Upper lobe of left lung (tissue), 6 donors: ENCODE measurements at regions not wholly inside any gene's neighbourhood (a gene's known extent, or its start where the extent isn't known, plus 50 kb on each side); places are given as distances from the start of the nearest gene placed in this dataset.

Experiments
- ATAC-seq, 2 donors: fragments of 200-7000 bp; cut with Tn5 transposase; one replicate each; pipeline ENCODE4 v1.9.1; 2022; ENCODE audit warnings: mild to moderate bottlenecking in 2 of 2, moderate library complexity in 2 of 2; ENCODE audit not compliant: low FRiP score in 2 of 2
- DNase-seq, 2 donors: peaks; one replicate each; pipeline ENCODE4 v3.0.0-alpha.2; 2019 to 2020
- H3K27ac ChIP-seq, 4 donors: fragments of 200-600 bp; sonication (generic); one replicate each; pipeline ENCODE4 v1.5.1; 2016 to 2019
- H3K27me3 ChIP-seq, 4 donors: fragments of 200-600 bp; sonication (generic); one replicate each; pipeline ENCODE4 v1.5.1; 2017 to 2019
- H3K36me3 ChIP-seq, 4 donors: fragments of 200-600 bp; sonication (generic); one replicate each; pipeline ENCODE4 v1.5.1; 2016 to 2019
- H3K4me1 ChIP-seq, 4 donors: fragments of 200-600 bp; sonication (generic); one replicate each; pipeline ENCODE4 v1.5.1; 2018 to 2019
- H3K4me3 ChIP-seq, 4 donors: fragments of 200-600 bp; sonication (generic); one replicate each; pipeline ENCODE4 v1.5.1; 2017 to 2019; ENCODE audit warnings: mild to moderate bottlenecking in 2 of 4, moderate library complexity in 1 of 4
- H3K9me3 ChIP-seq, 4 donors: fragments of 200-600 bp; sonication (generic); one replicate each; pipeline ENCODE4 v1.5.1; 2018 to 2019
- CTCF ChIP-seq, 6 experiments: fragments of 450-650 bp in 4 of 6; fragments of 200-600 bp in 2 of 6; sonication (generic) in 2 of 6; IDR thresholded peaks; one replicate each; pipeline ENCODE4 v1.5.1; 2016 to 2019; ENCODE audit warnings: antibody characterized with exemption in 6 of 6
- EP300 ChIP-seq, 4 donors: sonication (generic); formaldehyde crosslinking; IDR thresholded peaks; one replicate each; pipeline ENCODE4 v1.5.1; 2017; ENCODE audit warnings: antibody characterized with exemption in 4 of 4, control low read depth in 2 of 4
- POLR2A ChIP-seq, 4 donors: fragments of 450-650 bp; IDR thresholded peaks; one replicate each; pipeline ENCODE4 v1.5.1; 2016 to 2017; ENCODE audit warnings: antibody characterized with exemption in 4 of 4, mild to moderate bottlenecking in 2 of 4
- POLR2AphosphoS5 ChIP-seq, 2 donors: sonication (generic); formaldehyde crosslinking; IDR thresholded peaks; one replicate each; pipeline ENCODE4 v1.5.1; 2017; ENCODE audit warnings: antibody characterized with exemption in 2 of 2
- WGBS, 2 donors: methylation state at CpG; one replicate each; pipeline ENCODE4 v1.1.5; 2017 to 2018; 5-methylcytosine and 5-hydroxymethylcytosine counted together
- donor health status: DM: no; HTN: no; CAD: no; lungs with moderate emphysema.
- donor health status: DM: no; HTN: yes; CAD: no; lungs with severe emphysema.

- Histone ChIP-seq H3K36me3 (no peaks in the 10 kb centered on the region), H3K27ac (no peak overlapping the region), H3K4me1 (no peaks in the 10 kb centered on the region), H3K4me3 (no peak overlapping the region), H3K27me3 (no peaks in the 10 kb centered on the region), H3K9me3 (peaks cover 0 to 9% (median 5%) of the 10 kb centered on the region in 4 donors)
- DNase-seq (no peak), ATAC-seq (no peak)
- no peak for TF ChIP-seq POLR2A (IDR thresholded peaks at IDR 0.05)
- no peak for TF ChIP-seq EP300 (IDR thresholded peaks at IDR 0.05)
- TF ChIP-seq POLR2AphosphoS5 (IDR thresholded peaks at IDR 0.05), result no peak
- no peak for TF ChIP-seq CTCF (IDR thresholded peaks at IDR 0.05)
- 57 to 74% methylated on average over 2 of the region's 2 CpGs for WGBS, 2 donors
These were observed 230.1 kb upstream of the PRPS1L1 start for GRCh38 chr7:18257711-18258110.

GRCh38 chr7:18262058-18262457 is 233.5 kb upstream of the HDAC9 start:
- Histone ChIP-seq H3K27ac (no peak overlapping the region), H3K4me1 (no peaks in the 10 kb centered on the region), H3K4me3 (no peak overlapping the region), H3K9me3 (peaks cover 0 to 7% (median 3%) of the 10 kb centered on the region in 4 donors), H3K27me3 (no peaks in the 10 kb centered on the region), H3K36me3 (no peaks in the 10 kb centered on the region)
- DNase-seq (no peak), ATAC-seq (no peak)
- TF ChIP-seq POLR2A (IDR thresholded peaks at IDR 0.05) (no peak), POLR2AphosphoS5 (IDR thresholded peaks at IDR 0.05) (no peak), EP300 (IDR thresholded peaks at IDR 0.05) (no peak), CTCF (IDR thresholded peaks at IDR 0.05) (no peak)
- 76 to 89% methylated on average over 1 of the region's 1 CpG for WGBS, 2 donors

GRCh38 chr7:18265611-18266281 is 229.8 kb upstream of the HDAC9 start:
- 85 to 86% methylated on average over 4 of the region's 4 CpGs for WGBS, 2 donors
- no peaks in the 10 kb centered on the region for H3K4me1 ChIP-seq
- no peak for TF ChIP-seq CTCF (IDR thresholded peaks at IDR 0.05)
- no peaks in the 10 kb centered on the region for H3K27me3 ChIP-seq
- ATAC-seq, result no peak
- H3K4me3 ChIP-seq, result no peak overlapping the region
- no peak for DNase-seq
- no peak overlapping the region for H3K27ac ChIP-seq
- H3K36me3 ChIP-seq, result no peaks in the 10 kb centered on the region
- H3K9me3 ChIP-seq, result peaks cover 0 to 7% (median 3%) of the 10 kb centered on the region in 4 donors

- no peaks in the 10 kb centered on the region for H3K27me3 ChIP-seq
- H3K36me3 ChIP-seq, result no peaks in the 10 kb centered on the region
- no peak for ATAC-seq
- no peak for DNase-seq
- no peak overlapping the region for H3K27ac ChIP-seq
- no peak for TF ChIP-seq POLR2A (IDR thresholded peaks at IDR 0.05)
- TF ChIP-seq CTCF (IDR thresholded peaks at IDR 0.05), result no peak
- TF ChIP-seq EP300 (IDR thresholded peaks at IDR 0.05), result no peak
- no peak for TF ChIP-seq POLR2AphosphoS5 (IDR thresholded peaks at IDR 0.05)
- H3K4me3 ChIP-seq, result no peak overlapping the region
- H3K9me3 ChIP-seq, result no peaks in the 10 kb centered on the region
- H3K4me1 ChIP-seq, result no peaks in the 10 kb centered on the region
These were observed 227.0 kb upstream of the HDAC9 start for GRCh38 chr7:18268571-18268970.

GRCh38 chr7:18276380-18276779 is 219.2 kb upstream of the HDAC9 start:
- no peaks in the 10 kb centered on the region for H3K27me3 ChIP-seq
- H3K9me3 ChIP-seq, result no peaks in the 10 kb centered on the region
- ATAC-seq (no peak), DNase-seq (no peak)
- TF ChIP-seq CTCF (IDR thresholded peaks at IDR 0.05) (no peak), POLR2A (IDR thresholded peaks at IDR 0.05) (no peak), POLR2AphosphoS5 (IDR thresholded peaks at IDR 0.05) (no peak), EP300 (IDR thresholded peaks at IDR 0.05) (no peak)
- 72 to 74% methylated on average over 2 of the region's 2 CpGs for whole genome bisulfite sequencing, 2 donors
- no peak overlapping the region for H3K27ac ChIP-seq
- H3K4me1 ChIP-seq, result no peaks in the 10 kb centered on the region
- no peak overlapping the region for H3K4me3 ChIP-seq
- no peaks in the 10 kb centered on the region for H3K36me3 ChIP-seq
